K562 (cell line): ENCODE measurements at regions not wholly inside any gene's neighbourhood (a gene's known extent, or its start where the extent isn't known, plus 50 kb on each side); places are given as distances from the start of the nearest gene placed in this dataset.

Experiments
- ATAC-seq: fragments of 200-7000 bp; cut with Tn5 transposase; 3 replicates; pipeline ENCODE4 v1.9.1; 2020; ENCODE audit warnings: moderate library complexity
- BruUV-seq: library from RNA; stranded (reverse); fragments of 400-500 nt; replicated peaks from 2 replicates; lab custom pipeline; 2021; lab: Mats Ljungman, UMichigan
- CTCF ChIA-PET: fragments of 300-600 bp; formaldehyde crosslinking; extraction: SDS; loops from one replicate; lab custom pipeline; 2021; ENCODE audit warnings: low intra/inter-chr PET ratio; lab: Yijun Ruan, JAX
- POLR2A ChIA-PET: fragments of 300-600, 350-650 bp; sonication (Branson Sonifier 250); formaldehyde crosslinking; extraction: SDS; loops from one replicate; lab custom pipeline; 2021; ENCODE audit warnings: antibody characterized with exemption, inconsistent platforms; lab: Yijun Ruan, JAX
- DNase-seq, 4 experiments: peaks; one replicate each; pipeline versions ENCODE4 v3.0.0 to v3.0.0-alpha.2; 2011 to 2018; ENCODE audit warnings: low spot score in 3 of 4, mixed read lengths in 3 of 4; ENCODE audit errors: extremely low read depth in 1 of 4
- FAIRE-seq: peaks from 2 replicates; lab custom pipeline; 2011; peaks lifted over from hg19 to GRCh38; lab: Jason Lieb, UNC
- H2AFZ ChIP-seq: 2 replicates; pipeline ENCODE4 v1.6.0; 2011; ENCODE audit warnings: low read depth, low read length, control low read depth, inconsistent platforms
- H3K27ac ChIP-seq: fragments of 200-600 bp; 3 replicates; pipeline ENCODE4 v1.8.0; 2011; ENCODE audit warnings: low read depth, mild to moderate bottlenecking, control low read depth, inconsistent platforms, low read length, moderate library complexity, mixed read lengths; ENCODE audit errors: extremely low read depth
- H3K27me3 ChIP-seq, 2 experiments: fragments of 300-600 bp in 1 of 2; 2 replicates in 1 of 2; 3 replicates in 1 of 2; pipeline versions ENCODE4 v1.6.0 to v1.8.0; 2011; ENCODE audit warnings: inconsistent platforms in 2 of 2, low read length in 2 of 2, mild to moderate bottlenecking in 1 of 2, mixed read lengths in 1 of 2, moderate library complexity in 1 of 2; ENCODE audit not compliant: control insufficient read depth in 2 of 2, insufficient read depth in 2 of 2
- H3K36me3 ChIP-seq: fragments of 300-600 bp; 3 replicates; pipeline ENCODE4 v1.8.0; 2011; ENCODE audit warnings: mild to moderate bottlenecking, low read length, inconsistent platforms; ENCODE audit not compliant: control insufficient read depth, insufficient read depth
- H3K4me1 ChIP-seq, 2 experiments: fragments of 200-600 bp in 1 of 2; replicated peaks in 1 of 2; 2 replicates in 1 of 2; 3 replicates in 1 of 2; pipeline versions ENCODE4 v1.5.1 to v1.8.0; 2011; ENCODE audit warnings: inconsistent platforms in 2 of 2, low read length in 2 of 2, mild to moderate bottlenecking in 1 of 2, mixed read lengths in 1 of 2, moderate library complexity in 1 of 2; ENCODE audit not compliant: control insufficient read depth in 2 of 2, insufficient read depth in 2 of 2
- H3K4me2 ChIP-seq: 2 replicates; pipeline ENCODE4 v1.6.1; 2011; ENCODE audit warnings: low read length, control low read depth, inconsistent platforms, mixed read lengths; ENCODE audit not compliant: insufficient read depth
- H3K4me3 ChIP-seq: fragments of 200-600 bp; sonication (generic), shearing (Covaris generic); 2 replicates; pipeline ENCODE4 v1.5.1; 2016; ENCODE audit warnings: control low read depth, inconsistent platforms
- H3K79me2 ChIP-seq: fragments of 200-600 bp; 3 replicates; pipeline ENCODE4 v1.8.0; 2011; ENCODE audit warnings: low read length, inconsistent platforms; ENCODE audit not compliant: control insufficient read depth, insufficient read depth
- H3K9ac ChIP-seq, 2 experiments: 2 replicates each; pipeline versions ENCODE4 v1.6.0 to v1.6.1; 2011; ENCODE audit warnings: low read depth in 2 of 2, low read length in 2 of 2, control low read depth in 1 of 2, inconsistent platforms in 1 of 2, mild to moderate bottlenecking in 1 of 2, mixed read lengths in 1 of 2; ENCODE audit not compliant: insufficient read depth in 1 of 2
- H3K9me1 ChIP-seq: one replicate; pipeline ENCODE4 v1.6.0; 2011; ENCODE audit warnings: inconsistent platforms, mild to moderate bottlenecking, low read length, moderate library complexity; ENCODE audit not compliant: control insufficient read depth, insufficient read depth
- H3K9me3 ChIP-seq: replicated peaks from 2 replicates; pipeline ENCODE4 v1.5.1; 2011; ENCODE audit warnings: low read depth, low read length, inconsistent platforms; ENCODE audit not compliant: control insufficient read depth, insufficient read depth
- H4K20me1 ChIP-seq: replicated peaks from 2 replicates; pipeline ENCODE4 v1.6.1; 2011; ENCODE audit warnings: low read length, inconsistent platforms, mixed read lengths; ENCODE audit not compliant: control insufficient read depth, insufficient read depth
- FOS ChIP-seq: IDR thresholded peaks from 3 replicates; pipeline ENCODE4 v1.6.1; 2011; ENCODE audit not compliant: insufficient read length; ENCODE audit errors: extremely low read depth
- MYBL2 ChIP-seq, 2 experiments: fragments of 450-650 bp in 1 of 2; sonication (generic) in 1 of 2; formaldehyde crosslinking in 1 of 2; IDR thresholded peaks; 2 replicates each; pipeline versions ENCODE4 v1.6.1 to v1.8.1; 2017 to 2022; ENCODE audit warnings: borderline replicate concordance in 1 of 2, inconsistent platforms in 1 of 2, low read depth in 1 of 2, mild to moderate bottlenecking in 1 of 2, missing genetic modification reagents in 1 of 2, moderate library complexity in 1 of 2
- NFE2 ChIP-seq: IDR thresholded peaks from 2 replicates; pipeline ENCODE4 v1.6.1; 2014; ENCODE audit warnings: antibody characterized with exemption, low read depth
- NFIX ChIP-seq: fragments of 250-450 bp; sonication (Bioruptor Pico); IDR thresholded peaks from 2 replicates; pipeline ENCODE4 v1.4.0; 2020; ENCODE audit warnings: low read depth, mild to moderate bottlenecking, moderate library complexity
- NR3C1 ChIP-seq: sonication (generic); formaldehyde crosslinking; IDR thresholded peaks from 2 replicates; pipeline ENCODE4 v1.8.1; 2022; ENCODE audit warnings: missing genetic modification reagents
- POLR3A ChIP-seq: IDR thresholded peaks from 2 replicates; pipeline ENCODE4 v1.6.1; 2011; ENCODE audit warnings: borderline replicate concordance, mild to moderate bottlenecking, moderate library complexity; ENCODE audit not compliant: insufficient read length, insufficient read depth; ENCODE audit errors: extremely low read depth
- PTBP1 ChIP-seq: fragments of 200-400 bp; formaldehyde crosslinking; IDR thresholded peaks from 2 replicates; pipeline ENCODE4 v1.6.1; 2017; ENCODE audit warnings: low read depth, low read length
- TGIF2 ChIP-seq: sonication (generic); formaldehyde crosslinking; IDR thresholded peaks from 2 replicates; pipeline ENCODE4 v1.8.1; 2022; ENCODE audit warnings: mild to moderate bottlenecking, missing genetic modification reagents, moderate library complexity
- ZBTB1 ChIP-seq: sonication (generic); formaldehyde crosslinking; IDR thresholded peaks from 2 replicates; pipeline ENCODE4 v1.8.1; 2023; ENCODE audit warnings: missing genetic modification reagents, low read depth, mild to moderate bottlenecking, borderline replicate concordance
- ZNF175 ChIP-seq: fragments of 200-800 bp; sonication (Bioruptor generic); IDR thresholded peaks from 2 replicates; pipeline ENCODE4 v1.6.1; 2016; ENCODE audit warnings: low read depth, mild to moderate bottlenecking, missing genetic modification characterization, missing compliant biosample characterization
- ZNF197 ChIP-seq: fragments of 200-800 bp; sonication (Bioruptor generic); IDR thresholded peaks from 2 replicates; pipeline ENCODE4 v1.6.1; 2016; ENCODE audit warnings: low read depth, missing genetic modification characterization, missing compliant biosample characterization
- WGBS: fragments of 100-300 bp; shearing (Covaris generic); methylation state at CpG from one replicate; pipeline ENCODE4 v1.1.6; 2016; ENCODE audit warnings: low coverage, mixed read lengths; ENCODE audit not compliant: insufficient coverage; ENCODE audit errors: missing lambda C conversion rate; 5-methylcytosine and 5-hydroxymethylcytosine counted together
- in situ Hi-C: fragments of 300-500 bp; cut with MboI; formaldehyde crosslinking; loops from 4 replicates; pipeline ENCODE4 v1.15.0; 2018; ENCODE audit warnings: inconsistent platforms, mixed read lengths
- intact Hi-C: fragments of 100-400 bp; cut with micrococcal nuclease; formaldehyde crosslinking; loops from 2 replicates; pipeline ENCODE4 v1.14.2; 2022

DNA sequence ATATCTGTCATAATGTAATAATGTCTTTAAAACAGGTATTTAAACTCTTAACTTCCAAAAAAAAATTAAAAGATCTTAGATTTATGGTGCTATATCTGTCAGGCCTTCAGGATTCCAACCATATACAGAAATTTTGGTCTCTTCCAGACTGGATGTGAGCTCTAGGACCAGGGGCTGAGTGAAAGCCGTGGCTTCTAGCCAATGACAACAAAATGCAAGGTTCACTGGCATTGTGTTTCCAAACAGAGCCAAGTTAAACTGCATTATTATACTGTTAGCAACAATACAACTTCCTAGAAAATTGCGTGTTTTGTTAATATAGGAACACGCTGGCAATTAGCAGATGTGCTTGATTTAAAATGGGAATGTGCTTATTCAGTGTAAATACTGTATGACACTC, 809.8 kb upstream of the SOX11 start:
- no peaks in the 10 kb centered on the region for H3K36me3 ChIP-seq
- 0% methylated on average over 3 of the region's 3 CpGs for WGBS
- no peaks in the 10 kb centered on the region for H3K79me2 ChIP-seq
- no peak overlapping the region for H3K27ac ChIP-seq
- no peaks in the 10 kb centered on the region for H3K27me3 ChIP-seq
- ChIA-PET CTCF (no interaction called here), POLR2A (no interaction called here)
- DNase-seq = no peak
- no peaks in the 10 kb centered on the region for H3K4me1 ChIP-seq
- H2AFZ ChIP-seq = no peak overlapping the region
- H3K9ac ChIP-seq = no peak overlapping the region
- no peak for FAIRE-seq
- H3K9me1 ChIP-seq = no peaks in the 10 kb centered on the region
- in situ Hi-C loops (no loop called here), intact Hi-C loops (no loop called here)
- no peak for ATAC-seq
- H3K9me3 ChIP-seq = no peaks in the 10 kb centered on the region
- BruUV-seq = no TSS peak
- no peak overlapping the region for H3K4me3 ChIP-seq
- no peak overlapping the region for H3K4me2 ChIP-seq
- TF ChIP-seq FOS = no peak
- TF ChIP-seq NFE2 = no peak
- no peak for TF ChIP-seq POLR3A
- TF ChIP-seq PTBP1 = no peak
- TF ChIP-seq NR3C1 = no peak
- TF ChIP-seq MYBL2 (IDR thresholded peaks at IDR 0.05; ENCODE audit: low read depth) = no peak
- TF ChIP-seq MYBL2 (CRISPR knock-in tag; IDR thresholded peaks at IDR 0.05; ENCODE audit: borderline replicate concordance) = no peak
- no peaks in the 10 kb centered on the region for H4K20me1 ChIP-seq

DNA sequence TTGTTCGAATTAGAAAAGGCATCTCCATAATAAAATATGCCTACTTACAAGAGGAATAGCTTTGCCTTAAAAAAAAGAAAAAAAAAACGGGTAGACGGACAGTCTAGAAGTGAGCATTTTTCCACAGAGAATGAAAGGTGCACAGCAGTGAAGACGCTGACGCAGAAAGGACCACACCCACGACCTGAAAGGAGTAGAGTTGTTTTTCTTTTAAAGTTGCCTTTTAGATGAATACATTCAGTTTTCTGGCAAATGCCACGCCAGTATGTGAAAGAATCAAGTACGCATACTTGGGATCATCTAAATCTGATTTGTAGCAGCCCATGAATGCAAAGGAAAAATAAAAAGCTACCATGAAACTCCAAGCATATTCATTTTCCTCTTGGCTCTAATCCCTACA, 809.2 kb upstream of the SOX11 start:
- ChIA-PET CTCF (no interaction called here), POLR2A (no interaction called here)
- no peaks in the 10 kb centered on the region for H3K4me1 ChIP-seq
- no peak overlapping the region for H3K4me3 ChIP-seq
- H2AFZ ChIP-seq = no peak overlapping the region
- no peaks in the 10 kb centered on the region for H3K79me2 ChIP-seq
- in situ Hi-C loops (no loop called here), intact Hi-C loops (no loop called here)
- H3K4me2 ChIP-seq = no peak overlapping the region
- WGBS = 0% methylated on average over 8 of the region's 8 CpGs
- no peak overlapping the region for H3K27ac ChIP-seq
- no peaks in the 10 kb centered on the region for H3K9me1 ChIP-seq
- H3K27me3 ChIP-seq = no peaks in the 10 kb centered on the region
- no TSS peak for BruUV-seq
- TF ChIP-seq NFIX (CRISPR knock-in tag) (no peak), ZNF197 (CRISPR knock-in tag) (no peak), TGIF2 (no peak), ZNF175 (no peak), ZBTB1 (CRISPR knock-in tag) (no peak)
- FAIRE-seq (no peak), DNase-seq (no peak), ATAC-seq (no peak)
- no peak overlapping the region for H3K9ac ChIP-seq
- no peaks in the 10 kb centered on the region for H3K36me3 ChIP-seq
- no peaks in the 10 kb centered on the region for H4K20me1 ChIP-seq
- no peaks in the 10 kb centered on the region for H3K9me3 ChIP-seq
